GM12878 (cell line): ENCODE measurements at regions not wholly inside any gene's neighbourhood (a gene's known extent, or its start where the extent isn't known, plus 50 kb on each side); places are given as distances from the start of the nearest gene placed in this dataset.
"Not testable (repeated sequence)": the region's sequence is repeated elsewhere in the genome, so short reads cannot be mapped to it uniquely, and the experiment has no call there.

Experiments used
- BRCA1 ChIP-seq: IDR thresholded peaks from 2 replicates; pipeline ENCODE4 v1.6.1; 2011; ENCODE audit warnings: low read depth, low read length, improper control_type of control experiment
- CHD2 ChIP-seq: IDR thresholded peaks from 2 replicates; pipeline ENCODE4 v1.6.1; 2011; ENCODE audit warnings: low read depth, low read length, improper control_type of control experiment, borderline replicate concordance
- FOXM1 ChIP-seq: IDR thresholded peaks from 2 replicates; pipeline ENCODE4 v1.6.1; 2012; ENCODE audit warnings: low read depth, mild to moderate bottlenecking, inconsistent platforms, low read length, moderate library complexity
- GABPA ChIP-seq: IDR thresholded peaks from 2 replicates; pipeline ENCODE4 v1.6.1; 2014; ENCODE audit warnings: antibody characterized with exemption, low read depth, mild to moderate bottlenecking, inconsistent platforms
- MYC ChIP-seq: IDR thresholded peaks from 2 replicates; pipeline ENCODE4 v1.6.1; 2011; ENCODE audit warnings: mild to moderate bottlenecking, low read length, moderate library complexity, inconsistent platforms; ENCODE audit not compliant: insufficient read depth, insufficient replicate concordance, insufficient read length, severe bottlenecking
- RAD21 ChIP-seq: IDR thresholded peaks from 2 replicates; pipeline ENCODE4 v1.6.1; 2011; ENCODE audit warnings: mild to moderate bottlenecking, low read depth, low read length, moderate library complexity; ENCODE audit not compliant: insufficient read depth
- TBL1XR1 ChIP-seq: IDR thresholded peaks from 2 replicates; pipeline ENCODE4 v1.6.1; 2012; ENCODE audit warnings: low read depth, low read length, improper control_type of control experiment
- TCF7 ChIP-seq: IDR thresholded peaks from 2 replicates; pipeline ENCODE4 v1.6.1; 2014; ENCODE audit warnings: antibody characterized with exemption, borderline replicate concordance
- TF ChIP-seq, protein P1 (sequence below), 3 experiments: IDR thresholded peaks in 2 of 3; conservative IDR thresholded peaks in 1 of 3; 2 replicates each; pipeline ENCODE4 v1.5.1; 2011; ENCODE audit warnings: low read depth in 3 of 3, low read length in 3 of 3, mild to moderate bottlenecking in 3 of 3, control low read depth in 2 of 3, moderate library complexity in 2 of 3, inconsistent platforms in 1 of 3, mixed read lengths in 1 of 3; ENCODE audit not compliant: control insufficient read depth in 2 of 3, insufficient read depth in 1 of 3; ENCODE audit errors: extremely low read depth in 1 of 3

DNA sequence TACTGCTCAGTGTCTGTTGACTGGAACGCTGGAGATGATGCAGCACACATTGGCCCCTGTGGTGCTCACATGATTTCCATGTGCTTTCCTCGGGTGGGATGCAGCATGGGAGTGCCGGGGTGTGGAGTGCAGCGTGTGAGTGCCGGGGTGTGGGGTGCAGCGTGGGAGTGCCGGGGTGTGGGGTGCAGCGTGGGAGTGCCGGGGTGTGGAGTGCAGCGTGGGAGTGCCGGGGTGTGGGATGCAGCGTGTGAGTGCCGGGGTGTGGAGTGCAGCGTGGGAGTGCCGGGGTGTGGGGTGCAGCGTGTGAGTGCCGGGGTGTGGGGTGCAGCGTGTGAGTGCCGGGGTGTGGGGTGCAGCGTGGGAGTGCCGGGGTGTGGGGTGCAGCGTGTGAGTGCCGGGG, 907.4 kb upstream of the TPTE start:
- TF ChIP-seq RAD21, MYC, TBL1XR1, FOXM1, BRCA1, CHD2, GABPA, TCF7: not testable (repeated sequence)
- TF ChIP-seq, protein P1, sequence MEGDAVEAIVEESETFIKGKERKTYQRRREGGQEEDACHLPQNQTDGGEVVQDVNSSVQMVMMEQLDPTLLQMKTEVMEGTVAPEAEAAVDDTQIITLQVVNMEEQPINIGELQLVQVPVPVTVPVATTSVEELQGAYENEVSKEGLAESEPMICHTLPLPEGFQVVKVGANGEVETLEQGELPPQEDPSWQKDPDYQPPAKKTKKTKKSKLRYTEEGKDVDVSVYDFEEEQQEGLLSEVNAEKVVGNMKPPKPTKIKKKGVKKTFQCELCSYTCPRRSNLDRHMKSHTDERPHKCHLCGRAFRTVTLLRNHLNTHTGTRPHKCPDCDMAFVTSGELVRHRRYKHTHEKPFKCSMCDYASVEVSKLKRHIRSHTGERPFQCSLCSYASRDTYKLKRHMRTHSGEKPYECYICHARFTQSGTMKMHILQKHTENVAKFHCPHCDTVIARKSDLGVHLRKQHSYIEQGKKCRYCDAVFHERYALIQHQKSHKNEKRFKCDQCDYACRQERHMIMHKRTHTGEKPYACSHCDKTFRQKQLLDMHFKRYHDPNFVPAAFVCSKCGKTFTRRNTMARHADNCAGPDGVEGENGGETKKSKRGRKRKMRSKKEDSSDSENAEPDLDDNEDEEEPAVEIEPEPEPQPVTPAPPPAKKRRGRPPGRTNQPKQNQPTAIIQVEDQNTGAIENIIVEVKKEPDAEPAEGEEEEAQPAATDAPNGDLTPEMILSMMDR (IDR thresholded peaks at IDR 0.05 in 2 of 3, conservative IDR thresholded peaks at IDR 0.05 in 1 of 3; ENCODE audit: control insufficient read depth in 2 of 3, extremely low read depth in 1 of 3, insufficient read depth in 1 of 3, low read depth in 3 of 3, low read length in 3 of 3): not testable (repeated sequence)
